Neural cell (in vitro differentiated cells): ENCODE measurements at regions not wholly inside any gene's neighbourhood (a gene's known extent, or its start where the extent isn't known, plus 50 kb on each side); places are given as distances from the start of the nearest gene placed in this dataset.
"Not testable (repeated sequence)": the region's sequence is repeated elsewhere in the genome, so short reads cannot be mapped to it uniquely, and the experiment has no call there.

Experiments
- EP300 ChIP-seq: fragments of 450-650 bp; conservative IDR thresholded peaks from 2 replicates; pipeline ENCODE4 v1.6.1; 2014; ENCODE audit warnings: antibody characterized with exemption, mild to moderate bottlenecking, moderate library complexity; ENCODE audit not compliant: poor library complexity, severe bottlenecking
- EZH2 ChIP-seq: fragments of 200-600, 300-800 bp; shearing (Covaris generic), sonication (generic); IDR thresholded peaks from 2 replicates; pipeline ENCODE4 v1.6.1; 2014; ENCODE audit warnings: antibody characterized with exemption, low read length, borderline replicate concordance, mild to moderate bottlenecking; ENCODE audit not compliant: insufficient read depth, poor library complexity, severe bottlenecking
- MXI1 ChIP-seq: fragments of 450-650 bp; conservative IDR thresholded peaks from 2 replicates; pipeline ENCODE4 v1.6.1; 2014; ENCODE audit warnings: antibody characterized with exemption, mild to moderate bottlenecking; ENCODE audit not compliant: poor library complexity, severe bottlenecking
- POLR2AphosphoS5 ChIP-seq: IDR thresholded peaks from 2 replicates; pipeline ENCODE4 v1.6.1; 2012
- RAD21 ChIP-seq: fragments of 450-650 bp; conservative IDR thresholded peaks from 2 replicates; pipeline ENCODE4 v1.6.1; 2014; ENCODE audit warnings: antibody characterized with exemption, mild to moderate bottlenecking, moderate library complexity
- TAF1 ChIP-seq: IDR thresholded peaks from 2 replicates; pipeline ENCODE4 v1.6.1; 2012; ENCODE audit warnings: low read depth
- TF ChIP-seq, protein P1 (sequence below): fragments of 450-650 bp; IDR thresholded peaks from 2 replicates; pipeline ENCODE4 v1.5.1; 2014; ENCODE audit warnings: antibody characterized with exemption, mild to moderate bottlenecking, moderate library complexity; ENCODE audit not compliant: poor library complexity, severe bottlenecking

DNA sequence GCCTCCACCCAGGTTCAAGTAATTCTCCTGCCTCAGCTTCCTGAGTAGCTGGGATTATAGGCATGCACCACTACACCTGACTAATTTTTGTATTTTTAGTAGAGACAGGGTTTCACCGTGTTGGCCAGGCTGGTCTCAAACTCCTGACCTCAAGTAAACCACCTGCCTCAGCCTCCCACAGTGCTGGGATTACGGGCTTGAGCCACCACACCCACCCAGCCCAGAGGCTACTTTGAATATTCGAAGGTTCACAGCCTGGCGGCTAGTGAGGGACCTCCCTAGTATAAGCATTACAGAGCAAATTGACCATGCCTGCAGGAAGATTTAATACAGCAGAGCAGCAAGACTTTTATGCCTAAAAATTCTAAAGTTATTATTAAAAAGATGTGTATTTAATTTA, 86.6 kb downstream of the SEPTIN7 start:
- TF ChIP-seq, protein P1, sequence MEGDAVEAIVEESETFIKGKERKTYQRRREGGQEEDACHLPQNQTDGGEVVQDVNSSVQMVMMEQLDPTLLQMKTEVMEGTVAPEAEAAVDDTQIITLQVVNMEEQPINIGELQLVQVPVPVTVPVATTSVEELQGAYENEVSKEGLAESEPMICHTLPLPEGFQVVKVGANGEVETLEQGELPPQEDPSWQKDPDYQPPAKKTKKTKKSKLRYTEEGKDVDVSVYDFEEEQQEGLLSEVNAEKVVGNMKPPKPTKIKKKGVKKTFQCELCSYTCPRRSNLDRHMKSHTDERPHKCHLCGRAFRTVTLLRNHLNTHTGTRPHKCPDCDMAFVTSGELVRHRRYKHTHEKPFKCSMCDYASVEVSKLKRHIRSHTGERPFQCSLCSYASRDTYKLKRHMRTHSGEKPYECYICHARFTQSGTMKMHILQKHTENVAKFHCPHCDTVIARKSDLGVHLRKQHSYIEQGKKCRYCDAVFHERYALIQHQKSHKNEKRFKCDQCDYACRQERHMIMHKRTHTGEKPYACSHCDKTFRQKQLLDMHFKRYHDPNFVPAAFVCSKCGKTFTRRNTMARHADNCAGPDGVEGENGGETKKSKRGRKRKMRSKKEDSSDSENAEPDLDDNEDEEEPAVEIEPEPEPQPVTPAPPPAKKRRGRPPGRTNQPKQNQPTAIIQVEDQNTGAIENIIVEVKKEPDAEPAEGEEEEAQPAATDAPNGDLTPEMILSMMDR = not testable (repeated sequence)
- TF ChIP-seq EP300, RAD21, EZH2, POLR2AphosphoS5, MXI1, TAF1: not testable (repeated sequence)
